NCI-H460 (cell line): ENCODE measurements at regions not wholly inside any gene's neighbourhood (a gene's known extent, or its start where the extent isn't known, plus 50 kb on each side); places are given as distances from the start of the nearest gene placed in this dataset.
"Not testable (repeated sequence)": the region's sequence is repeated elsewhere in the genome, so short reads cannot be mapped to it uniquely, and the experiment has no call there.

Experiments
- DNase-seq: peaks from one replicate; pipeline ENCODE4 v3.0.0-alpha.2; 2016; ENCODE audit warnings: low read depth; ENCODE audit errors: extremely low read depth

DNA sequence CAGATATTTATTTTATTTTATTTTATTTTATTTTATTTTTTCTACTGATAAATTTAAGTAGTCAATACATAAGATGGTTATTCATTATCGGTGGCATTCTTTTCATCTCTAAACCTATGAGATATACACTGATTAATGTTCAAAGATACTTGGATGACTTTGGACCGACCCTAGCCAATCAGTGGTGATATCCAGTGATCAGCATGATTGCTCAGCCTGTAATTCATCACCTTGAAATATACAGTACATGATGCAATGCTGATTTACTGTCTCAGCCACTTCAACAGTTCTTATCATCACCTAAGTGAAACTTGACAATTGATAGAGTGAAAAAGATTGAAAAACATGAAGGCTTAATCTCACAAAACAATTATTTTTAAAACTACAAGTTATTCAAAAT is 1651.0 kb downstream of the REEP3 start:
- no peak for DNase-seq

GRCh38 chr10:65176994-65177393 is 1655.8 kb downstream of the REEP3 start:
- no peak for DNase-seq

GRCh38 chr10:65183236-65183635 is 1662.0 kb downstream of the REEP3 start:
- DNase-seq, result no peak

- DNase-seq, result not testable (repeated sequence)
These were observed 1665.5 kb downstream of the REEP3 start for GRCh38 chr10:65186668-65187067.

- DNase-seq, result peak; percentile 4
These were observed 1672.9 kb downstream of the REEP3 start for GRCh38 chr10:65194126-65194525.

DNA sequence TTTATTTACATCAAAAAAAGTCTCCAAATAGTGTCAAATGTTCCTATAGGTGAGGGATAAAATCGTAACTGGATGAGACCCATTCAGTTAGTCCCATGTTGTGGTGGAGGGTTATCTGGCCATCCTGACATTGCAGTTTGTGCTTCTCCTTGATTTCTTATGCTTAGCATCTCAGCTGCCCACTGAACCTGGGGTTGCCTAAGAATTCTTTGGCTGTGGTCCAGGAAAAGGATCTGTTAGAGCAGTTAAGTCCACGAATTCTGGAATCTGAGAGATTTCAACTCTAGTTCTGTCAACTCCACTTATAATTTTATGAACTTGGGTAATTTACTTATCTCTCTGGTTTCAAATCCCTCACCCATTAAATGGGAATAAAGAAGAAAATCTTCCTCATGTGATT is 1673.4 kb downstream of the REEP3 start:
- DNase-seq, result no peak

- DNase-seq, result no peak
These were observed 1674.9 kb downstream of the REEP3 start for GRCh38 chr10:65196111-65196510.

GRCh38 chr10:65197935-65198334 is 1676.7 kb downstream of the REEP3 start:
- no peak for DNase-seq

DNA sequence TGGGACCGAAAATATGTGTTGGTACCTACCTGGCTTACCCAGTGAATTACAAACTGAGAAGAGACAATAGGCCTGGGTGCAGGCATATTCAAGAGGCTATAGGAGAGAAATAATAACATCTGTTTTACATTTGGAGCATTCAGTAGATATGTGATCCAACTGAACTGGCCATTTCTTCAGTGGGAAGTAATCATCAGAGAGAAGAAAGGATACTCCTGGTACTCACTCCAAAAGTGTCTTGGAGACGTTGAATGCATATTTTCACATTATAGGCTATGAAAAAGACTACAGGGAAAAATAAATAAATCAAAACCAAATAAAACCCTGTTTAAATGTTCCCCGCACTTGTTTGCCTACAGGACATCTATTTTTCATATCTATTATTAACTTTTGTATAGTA is 1680.3 kb downstream of the REEP3 start:
- DNase-seq, result no peak

DNA sequence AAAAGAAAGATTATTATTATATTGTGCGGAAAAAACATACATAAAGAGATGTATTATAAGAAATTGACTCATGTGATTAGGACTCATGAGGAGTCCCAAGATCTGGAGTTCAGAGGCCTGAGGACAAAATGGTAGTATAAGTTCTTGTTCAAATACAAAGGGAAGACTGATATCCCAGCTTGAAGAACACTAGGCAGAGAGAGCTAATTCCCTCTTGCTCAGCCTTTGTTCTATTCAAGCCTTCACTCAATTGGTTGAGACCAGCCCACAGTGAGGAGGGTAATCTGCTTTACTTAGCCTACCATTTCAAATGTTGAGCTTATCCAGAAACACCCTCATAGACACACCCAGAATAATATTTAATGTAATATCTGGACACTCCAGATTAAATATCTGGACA is 1683.8 kb downstream of the REEP3 start:
- no peak for DNase-seq

DNA sequence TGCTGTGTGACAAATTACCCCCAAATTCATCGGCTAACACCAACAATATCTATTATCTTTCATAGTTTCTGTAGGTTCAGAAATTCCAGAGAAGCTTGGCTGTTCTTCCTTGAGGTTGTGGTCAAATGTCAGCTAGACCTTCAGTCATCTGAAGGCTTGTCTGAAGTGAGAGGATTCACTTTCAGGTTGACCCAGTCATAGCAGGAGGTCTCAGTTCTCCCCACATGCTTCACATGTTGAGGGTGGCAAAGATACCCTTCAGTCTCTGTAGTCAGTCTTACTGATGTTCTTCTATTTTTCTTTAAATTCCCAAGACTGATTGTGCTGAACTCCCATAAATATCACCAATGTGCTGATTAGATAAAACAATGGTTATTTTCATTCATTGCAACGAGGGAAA is 1692.0 kb downstream of the REEP3 start:
- DNase-seq, result no peak

GRCh38 chr10:65219444-65219843 is 1698.2 kb downstream of the REEP3 start:
- DNase-seq, result no peak

DNA sequence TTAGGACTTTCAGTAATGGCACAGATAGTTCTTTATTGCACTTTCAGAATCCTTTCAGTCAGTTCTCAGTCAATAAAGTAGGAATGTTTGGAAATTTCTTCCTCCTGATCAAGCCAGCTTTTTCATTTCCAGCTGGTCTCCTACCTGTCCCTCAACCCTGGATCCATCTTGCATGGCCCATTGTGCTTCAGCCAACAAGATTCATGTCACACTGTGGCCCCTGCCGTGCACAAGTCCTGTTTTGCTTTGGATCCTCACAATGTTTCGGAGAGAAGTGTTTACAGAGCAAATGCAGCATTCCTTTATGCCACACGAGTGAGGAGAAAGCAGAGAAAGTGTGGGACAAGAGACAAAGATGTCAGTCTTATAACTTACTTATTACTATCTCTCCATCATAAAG is 1694.7 kb upstream of the LRRTM3 start:
- no peak for DNase-seq

DNA sequence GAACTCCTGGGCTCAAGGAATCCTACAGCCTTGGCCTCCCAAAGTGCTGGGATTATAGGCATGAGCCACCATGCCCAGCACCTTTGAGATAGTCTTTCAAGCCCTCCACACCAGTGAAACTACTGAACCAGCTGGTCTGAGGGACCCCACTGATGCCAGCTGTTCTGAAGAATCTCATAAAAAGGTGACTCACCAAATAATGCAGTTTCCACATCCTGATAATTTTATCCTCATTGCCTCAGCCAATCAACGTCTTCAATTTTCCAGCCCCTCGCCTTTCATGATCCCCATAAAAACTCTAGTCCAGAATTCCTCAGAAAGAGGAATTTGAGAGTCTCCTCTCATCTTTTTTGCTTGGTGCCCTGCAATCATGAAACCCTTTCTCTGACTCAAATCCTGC is 1691.6 kb upstream of the LRRTM3 start:
- DNase-seq, result no peak

GRCh38 chr10:65235266-65235665 is 1690.6 kb upstream of the LRRTM3 start:
- no peak for DNase-seq

DNA sequence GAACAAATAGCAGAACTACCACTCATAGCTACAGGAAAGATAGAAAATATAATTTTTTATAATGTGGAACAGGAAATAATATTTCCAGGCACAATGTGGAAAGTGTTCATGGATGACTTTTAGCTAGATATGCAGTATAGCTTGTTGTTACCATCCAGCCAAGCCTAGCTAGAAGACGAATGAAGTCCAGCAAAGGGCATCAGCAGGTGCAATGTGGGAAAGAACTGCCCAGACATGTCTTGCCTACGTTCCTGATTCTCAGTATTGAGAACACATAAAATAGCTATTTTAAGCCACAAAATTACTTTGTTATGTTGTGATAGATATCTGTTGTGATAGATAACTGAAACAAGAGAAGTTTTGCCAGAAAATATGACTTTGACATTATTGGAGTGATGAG is 1690.0 kb upstream of the LRRTM3 start:
- DNase-seq, result no peak

- DNase-seq, result no peak
These were observed 1660.3 kb upstream of the LRRTM3 start for GRCh38 chr10:65265451-65265954.

DNA sequence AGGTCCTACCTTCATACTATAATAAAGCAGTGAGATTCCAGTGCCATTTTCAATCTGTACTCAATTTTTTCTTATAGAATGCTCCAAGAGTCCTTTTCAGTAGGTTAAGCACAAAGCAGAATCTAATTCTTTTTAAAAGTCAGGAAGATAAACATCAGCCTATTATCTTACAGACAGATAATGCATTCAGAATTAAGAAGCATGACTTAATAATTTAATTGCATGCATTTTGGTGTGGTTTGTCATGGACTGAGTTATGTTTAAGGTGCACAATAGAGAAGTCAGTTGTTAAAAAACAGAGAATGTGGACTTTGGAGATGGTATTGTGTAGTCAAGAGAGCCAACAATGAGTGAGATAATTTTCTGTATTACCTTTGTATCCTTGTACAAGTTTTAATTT is 1656.3 kb upstream of the LRRTM3 start:
- not testable (repeated sequence) for DNase-seq

GRCh38 chr10:65270969-65271368 is 1654.9 kb upstream of the LRRTM3 start:
- no peak for DNase-seq

DNA sequence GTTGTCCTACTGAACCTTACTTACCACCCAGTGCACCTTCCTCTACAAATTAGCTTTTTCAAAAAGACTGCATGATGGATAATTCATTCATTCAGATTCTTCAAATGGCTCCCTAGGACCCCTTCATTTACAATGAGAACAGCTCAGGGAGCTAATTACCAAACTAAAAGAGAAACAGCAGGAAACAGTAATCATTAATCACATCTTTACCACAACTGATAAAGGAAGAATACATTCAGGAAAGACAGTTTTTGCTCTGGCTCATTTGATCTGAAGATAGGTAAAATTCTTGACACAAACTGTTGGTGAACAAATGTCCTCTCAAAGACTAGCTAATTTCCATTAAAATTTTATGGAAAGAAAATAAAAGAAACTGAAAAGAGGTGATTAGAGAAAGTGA is 1652.7 kb upstream of the LRRTM3 start:
- DNase-seq, result no peak

- no peak for DNase-seq
These were observed 1650.5 kb upstream of the LRRTM3 start for GRCh38 chr10:65275296-65275695.

DNA sequence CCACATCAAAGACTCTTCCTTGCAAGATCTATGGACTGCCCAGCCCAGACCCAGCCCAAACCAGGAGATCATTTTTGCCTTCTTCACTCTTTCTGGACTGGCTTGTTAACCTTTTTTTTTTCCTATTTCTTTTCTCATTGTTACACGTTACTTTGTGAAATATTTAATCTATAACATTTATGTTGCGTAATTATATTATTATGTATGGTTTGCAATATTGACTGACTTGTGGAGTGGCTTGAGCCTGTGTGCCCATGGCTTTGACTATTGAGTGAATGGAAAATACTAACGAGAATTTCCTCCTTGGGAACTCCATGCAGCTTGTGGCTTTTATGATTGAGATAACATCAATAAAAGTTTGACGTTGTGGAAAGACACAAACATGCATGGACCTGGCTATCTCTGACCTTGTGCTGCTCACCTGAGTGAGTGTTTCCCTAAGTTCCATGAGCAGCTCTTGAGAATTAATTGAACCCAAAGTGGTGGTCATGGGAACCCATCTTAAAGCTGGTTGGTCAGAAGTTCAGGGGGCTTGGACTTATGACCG is 1641.3 kb upstream of the LRRTM3 start:
- DNase-seq, result no peak

DNA sequence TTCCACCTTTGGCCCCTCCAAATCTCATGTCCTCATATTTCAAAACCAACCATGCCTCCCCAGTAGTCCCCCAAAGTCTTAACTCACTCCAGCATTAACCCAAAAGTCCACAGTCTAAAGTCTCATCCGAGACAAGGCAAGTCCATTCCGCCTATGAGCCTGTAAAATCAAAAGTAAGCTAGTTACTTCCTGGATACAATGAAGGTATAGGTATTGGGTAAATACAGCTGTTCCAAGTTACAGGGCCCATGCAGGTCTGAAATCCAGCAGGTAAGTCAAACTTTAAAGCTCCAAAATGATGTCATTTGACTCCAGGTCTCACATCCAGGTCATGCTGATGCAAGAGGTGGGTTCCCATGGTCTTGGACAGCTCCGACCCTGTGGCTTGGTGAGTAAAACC is 1640.1 kb upstream of the LRRTM3 start:
- not testable (repeated sequence) for DNase-seq
